HG03521 (cell line): ENCODE measurements at regions not wholly inside any gene's neighbourhood (a gene's known extent, or its start where the extent isn't known, plus 50 kb on each side); places are given as distances from the start of the nearest gene placed in this dataset.

Experiments
- ATAC-seq: cut with Tn5 transposase; IDR thresholded peaks from one replicate; pipeline ENCODE4 v1.9.1; 2021; ENCODE audit warnings: mild to moderate bottlenecking, moderate library complexity; ENCODE audit not compliant: unreplicated experiment

DNA sequence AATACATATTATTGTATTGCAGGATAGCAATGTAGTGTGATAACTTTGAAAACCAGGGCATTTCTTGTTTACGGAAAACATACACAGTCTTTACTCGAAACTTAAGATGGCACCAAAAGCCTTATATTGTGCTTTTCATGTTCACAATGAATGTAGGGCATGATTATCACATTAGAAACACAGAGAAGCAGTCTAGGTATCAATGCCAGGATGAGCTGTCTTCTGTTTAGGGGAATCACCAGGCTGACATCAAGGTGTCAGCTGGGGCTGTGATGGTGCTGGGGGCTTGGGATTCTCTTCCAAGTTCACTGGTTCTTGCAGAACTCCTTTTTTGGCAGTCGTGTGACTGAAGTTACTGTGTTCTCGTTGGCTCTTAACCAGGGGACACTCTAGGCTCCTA lies 1067.3 kb downstream of the FLRT2 start:
- no peak for ATAC-seq

GRCh38 chr14:86596024-86596423 lies 1066.1 kb downstream of the FLRT2 start:
- ATAC-seq: no peak

DNA sequence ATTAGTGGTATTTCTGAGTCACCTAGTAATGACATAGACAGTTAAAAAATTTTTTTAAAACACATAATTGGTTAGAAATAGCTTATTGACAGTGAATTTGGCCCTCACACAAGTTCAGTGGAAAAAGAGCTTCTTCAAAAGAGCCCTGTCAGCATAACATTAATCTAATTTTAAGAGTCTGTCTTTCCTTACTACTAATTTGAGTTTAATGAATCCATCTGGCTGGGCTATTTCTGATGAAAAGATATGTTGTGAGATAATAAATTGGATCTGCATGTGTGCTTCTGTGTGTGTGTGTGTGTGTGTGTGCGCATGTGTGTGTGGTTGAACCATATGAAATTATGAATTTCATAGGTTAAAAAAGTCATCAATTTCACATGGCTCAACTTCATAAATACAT lies 1045.2 kb downstream of the FLRT2 start:
- ATAC-seq: no peak

GRCh38 chr14:86574778-86575129 lies 1044.8 kb downstream of the FLRT2 start:
- no peak for ATAC-seq

DNA sequence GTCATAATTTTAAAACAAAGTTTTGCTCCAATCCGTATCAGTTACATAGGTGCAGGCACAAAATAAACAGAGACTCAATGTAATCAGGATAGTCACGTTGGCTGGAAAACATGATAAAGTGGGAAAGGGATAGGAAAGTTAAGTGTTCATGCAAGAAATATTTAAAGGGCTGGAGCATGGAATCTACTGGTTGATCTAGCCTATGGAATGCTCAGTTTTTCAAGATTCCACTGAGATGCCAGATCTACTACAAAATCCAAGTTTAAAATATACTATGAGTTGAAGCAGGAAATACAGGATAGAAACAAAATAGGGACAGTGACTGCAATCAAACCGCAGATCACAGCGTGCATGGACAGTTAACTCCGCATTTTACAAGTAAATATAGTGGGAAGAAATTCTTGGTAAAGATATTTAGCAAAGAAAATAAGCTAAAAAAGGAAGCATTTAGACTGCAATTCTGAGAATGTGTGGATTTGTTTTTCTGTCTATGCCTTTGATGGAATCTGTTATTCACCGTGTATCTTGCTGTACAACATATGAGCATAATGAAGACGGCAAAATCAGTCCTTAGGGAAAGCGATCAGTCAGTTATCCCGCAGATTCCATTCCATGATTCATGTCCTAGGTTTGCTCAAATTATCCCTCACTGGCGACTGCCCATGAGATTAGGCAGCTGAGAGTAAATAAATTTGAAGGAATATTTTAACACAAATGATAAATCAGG lies 1044.3 kb downstream of the FLRT2 start:
- no peak for ATAC-seq

DNA sequence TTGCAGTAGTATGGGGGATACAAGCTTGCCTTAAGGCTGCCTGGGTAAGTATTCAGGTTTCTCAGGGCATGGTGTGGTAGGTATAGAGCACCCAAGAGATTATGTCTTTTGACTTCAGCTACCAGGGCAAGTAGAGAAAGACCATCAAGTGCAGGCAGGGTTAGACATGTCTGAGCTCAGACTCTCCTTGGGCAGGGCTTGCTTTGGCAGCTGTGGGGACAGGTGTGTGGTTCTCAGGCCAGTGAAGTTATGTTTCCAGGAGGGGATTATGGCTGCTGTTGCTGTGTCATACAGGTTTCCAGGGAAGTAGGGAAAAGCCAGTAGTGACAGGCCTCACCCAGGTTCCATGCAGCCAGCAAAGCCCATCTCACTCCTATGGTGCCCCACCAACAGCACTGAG lies 1040.4 kb downstream of the FLRT2 start:
- ATAC-seq: no peak

GRCh38 chr14:86543521-86543920 lies 1013.6 kb downstream of the FLRT2 start:
- no peak for ATAC-seq

DNA sequence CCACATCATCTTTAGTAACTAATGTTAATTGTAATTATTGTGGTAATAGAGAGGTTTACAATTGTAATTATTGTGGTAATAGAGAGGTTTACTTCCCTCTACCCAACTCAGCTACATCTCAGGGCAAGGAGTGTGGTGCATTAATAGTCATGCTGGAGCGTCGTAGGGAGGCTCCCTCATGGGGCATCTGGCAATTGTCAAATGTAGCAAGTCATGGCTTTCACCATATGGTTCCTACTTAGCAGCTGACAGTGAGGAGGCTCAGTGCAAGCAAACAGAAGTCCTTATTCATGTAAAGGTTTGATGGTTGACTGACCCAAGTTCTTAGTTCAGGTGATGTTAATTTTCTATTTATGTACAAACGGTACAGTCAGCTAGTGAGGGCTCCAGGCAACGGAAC lies 1012.0 kb downstream of the FLRT2 start:
- ATAC-seq: no peak

- no peak for ATAC-seq
These were observed 1010.8 kb downstream of the FLRT2 start for GRCh38 chr14:86540636-86541247.

- ATAC-seq: no peak
These were observed 1009.6 kb downstream of the FLRT2 start for GRCh38 chr14:86539361-86540070.

DNA sequence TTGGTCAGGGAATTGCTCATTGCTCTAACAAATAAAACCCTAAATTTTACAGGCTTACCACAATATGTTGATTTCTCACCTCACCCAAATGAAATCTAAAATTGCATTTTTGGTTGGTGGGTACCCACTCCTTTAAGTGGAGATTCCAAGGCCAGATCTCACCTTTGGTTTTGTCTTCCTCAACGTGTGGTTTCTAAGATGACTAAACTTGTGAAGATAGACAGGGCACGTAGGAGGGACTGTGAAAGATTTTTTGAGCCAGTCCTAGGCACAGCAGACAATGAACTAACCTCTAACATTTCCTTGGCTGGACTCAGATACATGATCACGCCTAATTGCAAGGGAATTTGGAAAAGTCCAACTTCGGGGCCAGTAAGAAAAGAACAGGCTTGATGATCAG lies 1003.9 kb downstream of the FLRT2 start:
- ATAC-seq: no peak

- ATAC-seq: no peak
These were observed 1002.3 kb downstream of the FLRT2 start for GRCh38 chr14:86532219-86532618.

- no peak for ATAC-seq
These were observed 1000.5 kb downstream of the FLRT2 start for GRCh38 chr14:86530457-86530856.

DNA sequence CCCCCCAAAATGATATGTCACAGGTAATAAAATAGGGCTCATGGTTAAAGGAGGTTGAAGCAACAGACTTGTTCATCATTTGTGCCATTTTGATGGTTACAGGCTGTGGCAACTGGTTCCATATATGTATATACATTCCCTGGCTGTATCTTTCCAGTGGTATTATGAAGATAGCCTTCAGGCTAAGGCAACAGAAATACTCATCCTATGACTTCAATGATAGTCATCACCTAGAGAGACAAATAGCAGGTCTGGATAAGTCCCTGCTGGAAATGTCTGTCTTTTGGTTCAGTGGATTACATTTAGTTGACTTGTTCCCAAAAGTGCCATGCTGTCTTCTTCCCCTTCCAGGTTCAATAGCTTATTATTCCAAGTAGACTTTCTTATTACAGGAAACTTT lies 997.4 kb downstream of the FLRT2 start:
- ATAC-seq: no peak

GRCh38 chr14:86525673-86526072 lies 995.7 kb downstream of the FLRT2 start:
- no peak for ATAC-seq

GRCh38 chr14:86521843-86522242 lies 991.9 kb downstream of the FLRT2 start:
- ATAC-seq: no peak

- ATAC-seq: no peak
These were observed 991.2 kb downstream of the FLRT2 start for GRCh38 chr14:86521031-86521730.

GRCh38 chr14:86518298-86518697 lies 988.4 kb downstream of the FLRT2 start:
- ATAC-seq: no peak

DNA sequence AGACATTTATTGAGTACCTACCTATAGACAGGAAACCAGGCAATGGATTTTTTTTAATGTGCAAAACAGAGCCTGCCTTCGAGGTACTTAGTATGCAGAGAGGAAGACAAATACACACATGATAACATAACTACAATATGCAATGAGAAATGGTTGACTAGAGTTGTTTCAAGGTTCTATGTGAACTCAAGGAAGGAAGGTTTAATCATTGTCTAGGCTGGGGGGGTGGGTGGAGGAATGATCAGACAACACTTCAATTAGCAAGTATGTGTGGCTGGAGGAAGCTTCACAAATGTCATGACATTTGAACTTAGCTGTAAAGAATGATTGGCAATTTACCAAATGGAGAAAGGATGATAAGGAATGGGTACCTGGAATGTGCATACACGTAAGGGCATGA lies 985.3 kb downstream of the FLRT2 start:
- no peak for ATAC-seq

- ATAC-seq: no peak
These were observed 983.6 kb downstream of the FLRT2 start for GRCh38 chr14:86513564-86513963.

DNA sequence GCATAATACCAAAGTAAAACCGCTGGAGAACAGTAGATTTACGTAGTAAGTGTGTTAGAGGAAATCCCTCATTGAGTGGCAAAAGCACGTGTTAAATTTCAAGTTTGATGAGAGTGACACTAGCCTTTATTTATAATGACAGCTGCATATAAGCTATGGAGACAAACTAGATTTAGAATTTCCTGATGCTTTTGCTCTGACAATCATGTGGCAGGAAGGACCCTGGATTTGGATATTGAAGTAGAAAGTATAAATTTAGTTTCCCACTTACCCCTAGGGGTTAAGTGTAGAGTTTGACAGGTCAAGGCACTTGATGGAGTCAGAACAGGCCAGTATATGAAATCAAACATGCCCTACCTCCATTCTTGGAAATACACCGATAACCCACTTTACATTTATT lies 983.1 kb downstream of the FLRT2 start:
- no peak for ATAC-seq

DNA sequence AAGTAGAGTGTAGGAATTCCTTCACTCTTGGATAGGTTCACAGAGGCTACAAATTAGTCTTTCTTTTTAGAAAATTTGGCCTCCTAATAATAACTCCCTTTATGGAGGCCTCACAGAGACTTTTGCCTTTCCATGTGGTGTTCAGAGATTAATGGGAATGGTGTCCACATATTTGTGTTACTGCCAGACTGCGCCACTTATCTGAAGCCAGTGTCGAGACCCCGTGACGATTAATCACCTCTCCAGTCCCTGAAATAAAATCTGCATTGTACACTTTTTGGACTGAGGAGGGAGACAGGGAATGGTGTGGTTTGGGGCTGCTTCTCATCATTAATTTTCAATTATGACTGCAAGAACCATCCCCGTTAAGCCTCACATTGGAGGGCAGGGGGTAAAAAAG lies 980.5 kb downstream of the FLRT2 start:
- no peak for ATAC-seq
